ENCODE measurements at regions not wholly inside any gene's neighbourhood (a gene's known extent, or its start where the extent isn't known, plus 50 kb on each side); places are given as distances from the start of the nearest gene placed in this dataset.

DNA sequence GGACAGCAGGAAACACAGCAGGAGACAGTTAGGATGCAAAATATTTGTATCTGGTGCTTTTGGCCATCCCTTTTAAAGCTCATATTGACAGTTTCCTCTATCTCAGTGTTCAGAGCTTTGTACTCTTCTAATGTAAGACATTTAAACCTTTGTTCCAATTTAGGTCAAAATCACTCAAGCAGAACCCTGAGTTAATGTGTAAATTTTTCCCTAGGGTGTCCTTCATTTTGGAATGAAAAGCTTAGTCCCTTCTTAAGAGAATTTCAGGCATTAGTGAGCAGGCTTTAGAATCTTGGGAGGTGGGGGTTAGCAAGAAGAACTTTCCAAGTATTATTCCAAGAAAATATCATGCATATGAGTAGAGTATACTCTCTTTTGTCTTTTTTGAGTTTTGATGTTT is 188.7 kb downstream of the GBA3 start:
- H3K27me3 ChIP-seq (ENCODE audit: control insufficient read depth, low read length): no peaks in the 10 kb centered on the region
- no peaks in the 10 kb centered on the region for H3K36me3 ChIP-seq (ENCODE audit: control insufficient read depth, low read length)
- no peaks in the 10 kb centered on the region for H3K9me2 ChIP-seq (replicated peaks; ENCODE audit: control insufficient read depth, low read length)
- H3K4me1 ChIP-seq (ENCODE audit: control insufficient read depth, low read length): no peaks in the 10 kb centered on the region
- H3K9me3 ChIP-seq (ENCODE audit: control insufficient read depth, insufficient read depth, low read length): no peaks in the 10 kb centered on the region
- no peak overlapping the region for H3K4me3 ChIP-seq (ENCODE audit: low read length)
- no peak overlapping the region for H3K4me2 ChIP-seq (ENCODE audit: low read length)
- H3K27ac ChIP-seq (ENCODE audit: low read depth, low read length): no peak overlapping the region
- no peaks in the 10 kb centered on the region for H3F3A ChIP-seq (ENCODE audit: control insufficient read depth, insufficient read depth)
- TF ChIP-seq EZH2phosphoT487 (IDR thresholded peaks at IDR 0.05; ENCODE audit: borderline replicate concordance, low read length): no peak
- TF ChIP-seq, protein P1, sequence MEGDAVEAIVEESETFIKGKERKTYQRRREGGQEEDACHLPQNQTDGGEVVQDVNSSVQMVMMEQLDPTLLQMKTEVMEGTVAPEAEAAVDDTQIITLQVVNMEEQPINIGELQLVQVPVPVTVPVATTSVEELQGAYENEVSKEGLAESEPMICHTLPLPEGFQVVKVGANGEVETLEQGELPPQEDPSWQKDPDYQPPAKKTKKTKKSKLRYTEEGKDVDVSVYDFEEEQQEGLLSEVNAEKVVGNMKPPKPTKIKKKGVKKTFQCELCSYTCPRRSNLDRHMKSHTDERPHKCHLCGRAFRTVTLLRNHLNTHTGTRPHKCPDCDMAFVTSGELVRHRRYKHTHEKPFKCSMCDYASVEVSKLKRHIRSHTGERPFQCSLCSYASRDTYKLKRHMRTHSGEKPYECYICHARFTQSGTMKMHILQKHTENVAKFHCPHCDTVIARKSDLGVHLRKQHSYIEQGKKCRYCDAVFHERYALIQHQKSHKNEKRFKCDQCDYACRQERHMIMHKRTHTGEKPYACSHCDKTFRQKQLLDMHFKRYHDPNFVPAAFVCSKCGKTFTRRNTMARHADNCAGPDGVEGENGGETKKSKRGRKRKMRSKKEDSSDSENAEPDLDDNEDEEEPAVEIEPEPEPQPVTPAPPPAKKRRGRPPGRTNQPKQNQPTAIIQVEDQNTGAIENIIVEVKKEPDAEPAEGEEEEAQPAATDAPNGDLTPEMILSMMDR (IDR thresholded peaks at IDR 0.05; ENCODE audit: low read depth, low read length, poor library complexity, severe bottlenecking): no peak
- no peaks in the 10 kb centered on the region for H4K20me1 ChIP-seq (ENCODE audit: control insufficient read depth, insufficient read depth, low read depth, low read length)
- H3K79me2 ChIP-seq (ENCODE audit: control insufficient read depth, low read length): no peaks in the 10 kb centered on the region

DNA sequence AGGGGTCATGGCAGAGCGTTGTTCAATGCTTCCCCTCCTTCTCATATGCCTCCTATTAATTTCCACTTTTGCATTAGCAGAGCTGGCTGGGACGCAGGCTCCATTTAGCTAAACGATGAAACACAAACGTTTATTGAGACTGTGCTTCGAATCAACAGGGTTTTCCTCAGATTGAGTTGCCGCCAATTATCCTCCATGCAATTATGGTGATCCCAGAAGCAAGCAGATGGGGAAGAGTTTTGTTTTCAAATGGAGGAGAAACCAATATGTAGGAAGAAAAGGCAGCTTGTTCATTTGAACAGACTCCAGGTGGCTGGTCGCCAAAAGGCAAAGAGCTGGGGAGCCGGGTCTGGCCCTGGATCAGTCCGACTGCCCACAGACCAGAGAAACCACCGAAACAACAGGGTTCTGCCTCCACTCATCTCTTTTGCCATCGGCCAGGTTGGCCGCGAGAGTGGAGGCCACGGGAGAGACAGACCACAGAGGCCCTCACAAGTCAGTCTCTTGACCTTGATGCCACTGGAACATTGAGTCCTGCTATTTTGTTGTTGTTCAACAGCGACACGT is 184.8 kb downstream of the GBA3 start:
- no peaks in the 10 kb centered on the region for H3K27me3 ChIP-seq (ENCODE audit: control insufficient read depth, low read length)
- H3K4me1 ChIP-seq (ENCODE audit: control insufficient read depth, low read length): no peaks in the 10 kb centered on the region
- no peaks in the 10 kb centered on the region for H3K9me2 ChIP-seq (replicated peaks; ENCODE audit: control insufficient read depth, low read length)
- no peak overlapping the region for H3K27ac ChIP-seq (ENCODE audit: low read depth, low read length)
- H3K4me3 ChIP-seq (ENCODE audit: low read length): no peak overlapping the region
- no peaks in the 10 kb centered on the region for H3K36me3 ChIP-seq (ENCODE audit: control insufficient read depth, low read length)
- TF ChIP-seq EZH2phosphoT487 (IDR thresholded peaks at IDR 0.05; ENCODE audit: borderline replicate concordance, low read length): no peak
- TF ChIP-seq, protein P1 (IDR thresholded peaks at IDR 0.05; ENCODE audit: low read depth, low read length, poor library complexity, severe bottlenecking): no peak
- H3K4me2 ChIP-seq (ENCODE audit: low read length): no peak overlapping the region
- H4K20me1 ChIP-seq (ENCODE audit: control insufficient read depth, insufficient read depth, low read depth, low read length): no peaks in the 10 kb centered on the region
- no peaks in the 10 kb centered on the region for H3K9me3 ChIP-seq (ENCODE audit: control insufficient read depth, insufficient read depth, low read length)
- H3F3A ChIP-seq (ENCODE audit: control insufficient read depth, insufficient read depth): no peaks in the 10 kb centered on the region
- no peaks in the 10 kb centered on the region for H3K79me2 ChIP-seq (ENCODE audit: control insufficient read depth, low read length)

DNA sequence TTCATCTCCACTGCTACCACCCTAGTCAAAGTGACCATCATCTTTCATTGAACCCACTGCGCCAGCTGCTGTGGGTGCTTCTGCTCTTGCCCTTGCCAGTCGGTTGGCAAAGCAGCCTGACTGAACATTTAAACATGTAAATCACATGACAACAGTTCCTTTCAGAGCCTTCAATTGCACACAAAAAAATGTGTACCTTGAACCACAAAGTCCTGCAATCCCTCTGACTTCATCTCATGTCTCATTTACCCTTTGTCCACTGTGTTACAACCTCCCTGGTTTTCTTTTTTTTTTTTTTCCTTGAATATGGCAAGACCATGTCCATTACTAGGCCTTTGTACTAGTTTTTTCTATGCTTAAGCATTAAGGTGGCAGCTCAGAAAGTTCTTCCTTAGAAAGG is 183.5 kb downstream of the GBA3 start:
- Histone ChIP-seq H3K9me3 (ENCODE audit: control insufficient read depth, insufficient read depth, low read length) (no peaks in the 10 kb centered on the region), H4K20me1 (ENCODE audit: control insufficient read depth, insufficient read depth, low read depth, low read length) (no peaks in the 10 kb centered on the region), H3K36me3 (ENCODE audit: control insufficient read depth, low read length) (no peaks in the 10 kb centered on the region), H3K27ac (ENCODE audit: low read depth, low read length) (no peak overlapping the region), H3K27me3 (ENCODE audit: control insufficient read depth, low read length) (no peaks in the 10 kb centered on the region), H3K4me1 (ENCODE audit: control insufficient read depth, low read length) (no peaks in the 10 kb centered on the region), H3K4me3 (ENCODE audit: low read length) (no peak overlapping the region), H3K9me2 (replicated peaks; ENCODE audit: control insufficient read depth, low read length) (no peaks in the 10 kb centered on the region), H3K4me2 (ENCODE audit: low read length) (no peak overlapping the region), H3F3A (ENCODE audit: control insufficient read depth, insufficient read depth) (no peaks in the 10 kb centered on the region), H3K79me2 (ENCODE audit: control insufficient read depth, low read length) (no peaks in the 10 kb centered on the region)
- TF ChIP-seq, protein P1 (IDR thresholded peaks at IDR 0.05; ENCODE audit: low read depth, low read length, poor library complexity, severe bottlenecking): no peak
- no peak for TF ChIP-seq EZH2phosphoT487 (IDR thresholded peaks at IDR 0.05; ENCODE audit: borderline replicate concordance, low read length)
